Activated CD4-positive, alpha-beta memory T cell treated with anti-CD3 and anti-CD28 coated beads, Interleukin-2, amount 10 ng/mL, durations not matched to agents 7 days and 5 days (primary cell): ENCODE measurements at regions not wholly inside any gene's neighbourhood (a gene's known extent, or its start where the extent isn't known, plus 50 kb on each side); places are given as distances from the start of the nearest gene placed in this dataset.

Source experiments
- CTCF ChIA-PET: fragments of 350-600 bp; sonication (Branson Sonifier 250); formaldehyde crosslinking; loops from one replicate; lab custom pipeline; 2021; ENCODE audit warnings: antibody characterized with exemption, inconsistent platforms; lab: Charles Lee
- POLR2A ChIA-PET: fragments of 350-600 bp; sonication (Branson Sonifier 250); formaldehyde crosslinking; loops from one replicate; lab custom pipeline; 2021; ENCODE audit warnings: antibody characterized with exemption; lab: Charles Lee
- DNase-seq: peaks from one replicate; pipeline ENCODE4 v3.0.0-alpha.2; 2020
- H3K27ac Mint-ChIP-seq: one replicate; pipeline ENCODE4 v1.8.0; 2021; ENCODE audit warnings: mild to moderate bottlenecking, mixed read lengths
- H3K27me3 Mint-ChIP-seq: one replicate; pipeline ENCODE4 v1.8.0; 2021; ENCODE audit warnings: mixed read lengths
- H3K36me3 Mint-ChIP-seq: one replicate; pipeline ENCODE4 v1.8.0; 2021; ENCODE audit warnings: low read depth, mixed read lengths
- H3K4me1 Mint-ChIP-seq: one replicate; pipeline ENCODE4 v1.8.0; 2021; ENCODE audit warnings: mixed read lengths
- H3K4me3 Mint-ChIP-seq: one replicate; pipeline ENCODE4 v1.8.0; 2021; ENCODE audit warnings: mild to moderate bottlenecking, mixed read lengths
- H3K9me3 Mint-ChIP-seq: one replicate; pipeline ENCODE4 v1.8.0; 2021; ENCODE audit warnings: mixed read lengths

GRCh38 chr11:116504541-116505297 lies 268.1 kb downstream of the BUD13 start:
- CTCF ChIA-PET, result interaction anchor here (1.1 kb wide), 1 partner anchor 9 kb away, joined by 3 read pairs; no protein-coding TSS in a partner anchor
- Mint-ChIP-seq H3K9me3 (no peaks in the 10 kb centered on the region), H3K4me3 (no peak overlapping the region), H3K27ac (no peak overlapping the region), H3K36me3 (no peaks in the 10 kb centered on the region), H3K4me1 (no peaks in the 10 kb centered on the region), H3K27me3 (peaks cover 44% of the 10 kb centered on the region)
- no peak for DNase-seq
- POLR2A ChIA-PET, result no interaction called here

GRCh38 chr11:116503216-116504160 lies 269.3 kb downstream of the BUD13 start:
- Mint-ChIP-seq H3K9me3 (no peaks in the 10 kb centered on the region), H3K27me3 (peaks cover 47% of the 10 kb centered on the region), H3K4me1 (no peaks in the 10 kb centered on the region), H3K27ac (no peak overlapping the region), H3K4me3 (no peak overlapping the region), H3K36me3 (no peaks in the 10 kb centered on the region)
- CTCF ChIA-PET, result no interaction called here
- POLR2A ChIA-PET, result no interaction called here
- DNase-seq, result peak; percentile 12

- peaks cover 44% of the 10 kb centered on the region for H3K27me3 Mint-ChIP-seq
- ChIA-PET CTCF (no interaction called here), POLR2A (no interaction called here)
Observed at GRCh38 chr11:116502641-116503061, 270.1 kb downstream of the BUD13 start.

GRCh38 chr11:116501728-116502127 lies 271.1 kb downstream of the BUD13 start:
- Mint-ChIP-seq H3K4me1 (no peaks in the 10 kb centered on the region), H3K27me3 (peaks cover 43% of the 10 kb centered on the region), H3K27ac (no peak overlapping the region), H3K4me3 (no peak overlapping the region), H3K36me3 (no peaks in the 10 kb centered on the region), H3K9me3 (no peaks in the 10 kb centered on the region)
- DNase-seq, result no peak
- ChIA-PET CTCF (no interaction called here), POLR2A (no interaction called here)

More at GRCh38 chr11:116502641-116503061, 270.1 kb downstream of the BUD13 start:
- Mint-ChIP-seq H3K9me3 (no peaks in the 10 kb centered on the region), H3K4me1 (no peaks in the 10 kb centered on the region), H3K36me3 (no peaks in the 10 kb centered on the region), H3K4me3 (no peak overlapping the region), H3K27ac (no peak overlapping the region)
- DNase-seq, result no peak

- Mint-ChIP-seq H3K4me1 (no peaks in the 10 kb centered on the region), H3K4me3 (no peak overlapping the region), H3K36me3 (no peaks in the 10 kb centered on the region), H3K27me3 (peaks cover 43% of the 10 kb centered on the region), H3K27ac (no peak overlapping the region), H3K9me3 (no peaks in the 10 kb centered on the region)
- no peak for DNase-seq
- CTCF ChIA-PET, result no interaction called here
- POLR2A ChIA-PET, result no interaction called here
Observed at GRCh38 chr11:116500947-116501602, 271.7 kb downstream of the BUD13 start.

GRCh38 chr11:116500026-116500946 lies 272.5 kb downstream of the BUD13 start:
- H3K27me3 Mint-ChIP-seq, result peaks cover 43% of the 10 kb centered on the region
- H3K4me3 Mint-ChIP-seq, result no peak overlapping the region
- H3K9me3 Mint-ChIP-seq, result no peaks in the 10 kb centered on the region
- ChIA-PET POLR2A (no interaction called here), CTCF (interaction anchor here (1.1 to 2.1 kb wide), 4 partner anchors 8 to 46 kb away, joined by 4 to 5 read pairs (median 4); no protein-coding TSS in a partner anchor)
- no peaks in the 10 kb centered on the region for H3K4me1 Mint-ChIP-seq
- DNase-seq, result no peak
- H3K27ac Mint-ChIP-seq, result no peak overlapping the region
- no peaks in the 10 kb centered on the region for H3K36me3 Mint-ChIP-seq

- H3K27me3 Mint-ChIP-seq, result peaks cover 41% of the 10 kb centered on the region
- no peak overlapping the region for H3K27ac Mint-ChIP-seq
- peak; percentile 63 for DNase-seq
- CTCF ChIA-PET, result interaction anchor here (1.1 to 2.1 kb wide), 5 partner anchors 9 to 103 kb away, joined by 3 to 5 read pairs (median 4); no protein-coding TSS in a partner anchor
- H3K36me3 Mint-ChIP-seq, result no peaks in the 10 kb centered on the region
- H3K4me1 Mint-ChIP-seq, result no peaks in the 10 kb centered on the region
- no peak overlapping the region for H3K4me3 Mint-ChIP-seq
- POLR2A ChIA-PET, result no interaction called here
- H3K9me3 Mint-ChIP-seq, result no peaks in the 10 kb centered on the region
Observed at GRCh38 chr11:116499396-116500003, 273.3 kb downstream of the BUD13 start.

- Mint-ChIP-seq H3K27me3 (peaks cover 36% of the 10 kb centered on the region), H3K36me3 (no peaks in the 10 kb centered on the region), H3K4me3 (no peak overlapping the region), H3K9me3 (no peaks in the 10 kb centered on the region), H3K27ac (no peak overlapping the region), H3K4me1 (no peaks in the 10 kb centered on the region)
- no peak for DNase-seq
- ChIA-PET POLR2A (no interaction called here), CTCF (interaction anchor here (1.1 to 2.1 kb wide), 3 partner anchors 13 to 102 kb away, joined by 3 to 5 read pairs (median 3); no protein-coding TSS in a partner anchor)
Observed at GRCh38 chr11:116498161-116498560, 274.6 kb downstream of the BUD13 start.

GRCh38 chr11:116492600-116492999 lies 280.2 kb downstream of the BUD13 start:
- ChIA-PET CTCF (no interaction called here), POLR2A (no interaction called here)
- peaks cover 8% of the 10 kb centered on the region for H3K27me3 Mint-ChIP-seq
- no peak for DNase-seq
- no peaks in the 10 kb centered on the region for H3K9me3 Mint-ChIP-seq
- H3K4me3 Mint-ChIP-seq, result no peak overlapping the region
- H3K4me1 Mint-ChIP-seq, result no peaks in the 10 kb centered on the region
- no peak overlapping the region for H3K27ac Mint-ChIP-seq
- H3K36me3 Mint-ChIP-seq, result no peaks in the 10 kb centered on the region

GRCh38 chr11:116488836-116489389 lies 283.9 kb downstream of the BUD13 start:
- no peak for DNase-seq
- no peaks in the 10 kb centered on the region for H3K36me3 Mint-ChIP-seq
- no peaks in the 10 kb centered on the region for H3K9me3 Mint-ChIP-seq
- no peak overlapping the region for H3K4me3 Mint-ChIP-seq
- CTCF ChIA-PET, result no interaction called here
- peaks cover 8% of the 10 kb centered on the region for H3K27me3 Mint-ChIP-seq
- H3K27ac Mint-ChIP-seq, result no peak overlapping the region
- POLR2A ChIA-PET, result no interaction called here
- no peaks in the 10 kb centered on the region for H3K4me1 Mint-ChIP-seq

- H3K4me1 Mint-ChIP-seq, result no peaks in the 10 kb centered on the region
- H3K27ac Mint-ChIP-seq, result no peak overlapping the region
- no peaks in the 10 kb centered on the region for H3K36me3 Mint-ChIP-seq
- ChIA-PET CTCF (no interaction called here), POLR2A (no interaction called here)
- peaks cover 8% of the 10 kb centered on the region for H3K27me3 Mint-ChIP-seq
- H3K9me3 Mint-ChIP-seq, result no peaks in the 10 kb centered on the region
- no peak for DNase-seq
- H3K4me3 Mint-ChIP-seq, result no peak overlapping the region
Observed at GRCh38 chr11:116485425-116485824, 287.4 kb downstream of the BUD13 start.
